ENCODE measurements at regions not wholly inside any gene's neighbourhood (a gene's known extent, or its start where the extent isn't known, plus 50 kb on each side); places are given as distances from the start of the nearest gene placed in this dataset.

- no peak for TF ChIP-seq CTCF (IDR thresholded peaks at IDR 0.05)
Measured at GRCh38 chr15:70416829-70417228, 319.1 kb upstream of the TLE3 start.

GRCh38 chr15:70415398-70415797 lies 317.7 kb upstream of the TLE3 start:
- TF ChIP-seq CTCF (IDR thresholded peaks at IDR 0.05), result no peak

GRCh38 chr15:70414626-70415025 lies 316.9 kb upstream of the TLE3 start:
- no peak for TF ChIP-seq CTCF (IDR thresholded peaks at IDR 0.05)

GRCh38 chr15:70412794-70413193 lies 315.1 kb upstream of the TLE3 start:
- no peak for TF ChIP-seq CTCF (IDR thresholded peaks at IDR 0.05)

- TF ChIP-seq CTCF (IDR thresholded peaks at IDR 0.05), result no peak
Measured at GRCh38 chr15:70411143-70411863, 313.6 kb upstream of the TLE3 start.

- no peak for TF ChIP-seq CTCF (IDR thresholded peaks at IDR 0.05)
Measured at GRCh38 chr15:70410371-70410985, 312.8 kb upstream of the TLE3 start.

GRCh38 chr15:70409388-70409787 lies 311.7 kb upstream of the TLE3 start:
- TF ChIP-seq CTCF (IDR thresholded peaks at IDR 0.05), result no peak

Measured in LNCAP (cell line).